AG04449 (cell line): ENCODE measurements at regions not wholly inside any gene's neighbourhood (a gene's known extent, or its start where the extent isn't known, plus 50 kb on each side); places are given as distances from the start of the nearest gene placed in this dataset.
"Not testable (repeated sequence)": the region's sequence is repeated elsewhere in the genome, so short reads cannot be mapped to it uniquely, and the experiment has no call there.

Source experiments
- CTCF ChIA-PET: fragments of 350-600 bp; formaldehyde crosslinking; extraction: SDS; loops from one replicate; lab custom pipeline; 2021; ENCODE audit warnings: antibody characterized with exemption; lab: Yijun Ruan, JAX
- POLR2A ChIA-PET: fragments of 400-600, 350-600 bp; formaldehyde crosslinking; extraction: SDS; loops from one replicate; lab custom pipeline; 2020; ENCODE audit warnings: antibody characterized with exemption, inconsistent platforms; lab: Yijun Ruan, JAX
- DNase-seq: peaks from one replicate; pipeline ENCODE4 v3.0.0-alpha.2; 2010; ENCODE audit warnings: low read depth, low spot score
- H3K4me3 ChIP-seq: 2 replicates; pipeline ENCODE4 v1.5.1; 2011; ENCODE audit warnings: low read depth, mild to moderate bottlenecking, control low read depth, low read length
- CTCF ChIP-seq: IDR thresholded peaks from one replicate; pipeline ENCODE4 v1.5.1; 2011; ENCODE audit warnings: mild to moderate bottlenecking, moderate library complexity, low read length, control low read depth, inconsistent platforms; ENCODE audit not compliant: insufficient read depth; ENCODE audit errors: missing control alignments

- POLR2A ChIA-PET = no interaction called here
- CTCF ChIA-PET = interaction anchor here (1.3 kb wide), 1 partner anchor 10 kb away, joined by 4 read pairs; no protein-coding TSS in a partner anchor
Measured at GRCh38 chr6:11307226-11307625, 74.8 kb upstream of the NEDD9 start.

GRCh38 chr6:11304946-11305345 is 72.5 kb upstream of the NEDD9 start:
- ChIA-PET CTCF (no interaction called here), POLR2A (no interaction called here)
- no peak for TF ChIP-seq CTCF
- no peak for DNase-seq
- H3K4me3 ChIP-seq = no peak overlapping the region

More at GRCh38 chr6:11307226-11307625, 74.8 kb upstream of the NEDD9 start:
- TF ChIP-seq CTCF = no peak
- no peak for DNase-seq
- H3K4me3 ChIP-seq = no peak overlapping the region

- DNase-seq, CTCF ChIA-PET, H3K4me3 ChIP-seq, POLR2A ChIA-PET: not testable (repeated sequence)
Measured at GRCh38 chr6:11299876-11300428, 67.5 kb upstream of the NEDD9 start.

GRCh38 chr6:11299421-11299784 is 66.9 kb upstream of the NEDD9 start:
- DNase-seq, CTCF ChIA-PET, H3K4me3 ChIP-seq, POLR2A ChIA-PET: not testable (repeated sequence)

- ChIA-PET CTCF (no interaction called here), POLR2A (no interaction called here)
- no peak for DNase-seq
- H3K4me3 ChIP-seq = no peak overlapping the region
- no peak for TF ChIP-seq CTCF
Measured at GRCh38 chr6:11298651-11299420, 66.4 kb upstream of the NEDD9 start.

- no peak for DNase-seq
- ChIA-PET POLR2A (no interaction called here), CTCF (interaction anchor here (0.7 to 1.0 kb wide), 2 partner anchors 9 to 11 kb away, joined by 3 to 4 read pairs; no protein-coding TSS in a partner anchor)
- H3K4me3 ChIP-seq = no peak overlapping the region
- no peak for TF ChIP-seq CTCF
Measured at GRCh38 chr6:11297376-11297729, 64.9 kb upstream of the NEDD9 start.

- TF ChIP-seq CTCF = no peak
- DNase-seq = no peak
- CTCF ChIA-PET = interaction anchor here (0.7 to 1.0 kb wide), 2 partner anchors 9 to 11 kb away, joined by 3 to 4 read pairs; no protein-coding TSS in a partner anchor
- POLR2A ChIA-PET = no interaction called here
- no peak overlapping the region for H3K4me3 ChIP-seq
Measured at GRCh38 chr6:11296449-11297375, 64.2 kb upstream of the NEDD9 start.
